K562 (cell line): ENCODE measurements at regions not wholly inside any gene's neighbourhood (a gene's known extent, or its start where the extent isn't known, plus 50 kb on each side); places are given as distances from the start of the nearest gene placed in this dataset.

Experiments used
- ATAC-seq: fragments of 200-7000 bp; cut with Tn5 transposase; 3 replicates; pipeline ENCODE4 v1.9.1; 2020; ENCODE audit warnings: moderate library complexity
- BruUV-seq: library from RNA; stranded (reverse); fragments of 400-500 nt; replicated peaks from 2 replicates; lab custom pipeline; 2021; lab: Mats Ljungman, UMichigan
- CTCF ChIA-PET: fragments of 300-600 bp; formaldehyde crosslinking; extraction: SDS; loops from one replicate; lab custom pipeline; 2021; ENCODE audit warnings: low intra/inter-chr PET ratio; lab: Yijun Ruan, JAX
- POLR2A ChIA-PET: fragments of 300-600, 350-650 bp; sonication (Branson Sonifier 250); formaldehyde crosslinking; extraction: SDS; loops from one replicate; lab custom pipeline; 2021; ENCODE audit warnings: antibody characterized with exemption, inconsistent platforms; lab: Yijun Ruan, JAX
- DNase-seq, 4 experiments: peaks; one replicate each; pipeline versions ENCODE4 v3.0.0 to v3.0.0-alpha.2; 2011 to 2018; ENCODE audit warnings: low spot score in 3 of 4, mixed read lengths in 3 of 4; ENCODE audit errors: extremely low read depth in 1 of 4
- FAIRE-seq: peaks from 2 replicates; lab custom pipeline; 2011; peaks lifted over from hg19 to GRCh38; lab: Jason Lieb, UNC
- H2AFZ ChIP-seq: 2 replicates; pipeline ENCODE4 v1.6.0; 2011; ENCODE audit warnings: low read depth, low read length, control low read depth, inconsistent platforms
- H3K27ac ChIP-seq: fragments of 200-600 bp; 3 replicates; pipeline ENCODE4 v1.8.0; 2011; ENCODE audit warnings: low read depth, mild to moderate bottlenecking, control low read depth, inconsistent platforms, low read length, moderate library complexity, mixed read lengths; ENCODE audit errors: extremely low read depth
- H3K27me3 ChIP-seq, 2 experiments: fragments of 300-600 bp in 1 of 2; 2 replicates in 1 of 2; 3 replicates in 1 of 2; pipeline versions ENCODE4 v1.6.0 to v1.8.0; 2011; ENCODE audit warnings: inconsistent platforms in 2 of 2, low read length in 2 of 2, mild to moderate bottlenecking in 1 of 2, mixed read lengths in 1 of 2, moderate library complexity in 1 of 2; ENCODE audit not compliant: control insufficient read depth in 2 of 2, insufficient read depth in 2 of 2
- H3K36me3 ChIP-seq: fragments of 300-600 bp; 3 replicates; pipeline ENCODE4 v1.8.0; 2011; ENCODE audit warnings: mild to moderate bottlenecking, low read length, inconsistent platforms; ENCODE audit not compliant: control insufficient read depth, insufficient read depth
- H3K4me1 ChIP-seq, 2 experiments: fragments of 200-600 bp in 1 of 2; replicated peaks in 1 of 2; 2 replicates in 1 of 2; 3 replicates in 1 of 2; pipeline versions ENCODE4 v1.5.1 to v1.8.0; 2011; ENCODE audit warnings: inconsistent platforms in 2 of 2, low read length in 2 of 2, mild to moderate bottlenecking in 1 of 2, mixed read lengths in 1 of 2, moderate library complexity in 1 of 2; ENCODE audit not compliant: control insufficient read depth in 2 of 2, insufficient read depth in 2 of 2
- H3K4me2 ChIP-seq: 2 replicates; pipeline ENCODE4 v1.6.1; 2011; ENCODE audit warnings: low read length, control low read depth, inconsistent platforms, mixed read lengths; ENCODE audit not compliant: insufficient read depth
- H3K4me3 ChIP-seq: fragments of 200-600 bp; sonication (generic), shearing (Covaris generic); 2 replicates; pipeline ENCODE4 v1.5.1; 2016; ENCODE audit warnings: control low read depth, inconsistent platforms
- H3K79me2 ChIP-seq: fragments of 200-600 bp; 3 replicates; pipeline ENCODE4 v1.8.0; 2011; ENCODE audit warnings: low read length, inconsistent platforms; ENCODE audit not compliant: control insufficient read depth, insufficient read depth
- H3K9ac ChIP-seq, 2 experiments: 2 replicates each; pipeline versions ENCODE4 v1.6.0 to v1.6.1; 2011; ENCODE audit warnings: low read depth in 2 of 2, low read length in 2 of 2, control low read depth in 1 of 2, inconsistent platforms in 1 of 2, mild to moderate bottlenecking in 1 of 2, mixed read lengths in 1 of 2; ENCODE audit not compliant: insufficient read depth in 1 of 2
- H3K9me1 ChIP-seq: one replicate; pipeline ENCODE4 v1.6.0; 2011; ENCODE audit warnings: inconsistent platforms, mild to moderate bottlenecking, low read length, moderate library complexity; ENCODE audit not compliant: control insufficient read depth, insufficient read depth
- H3K9me3 ChIP-seq: replicated peaks from 2 replicates; pipeline ENCODE4 v1.5.1; 2011; ENCODE audit warnings: low read depth, low read length, inconsistent platforms; ENCODE audit not compliant: control insufficient read depth, insufficient read depth
- H4K20me1 ChIP-seq: replicated peaks from 2 replicates; pipeline ENCODE4 v1.6.1; 2011; ENCODE audit warnings: low read length, inconsistent platforms, mixed read lengths; ENCODE audit not compliant: control insufficient read depth, insufficient read depth
- BHLHE40 ChIP-seq: IDR thresholded peaks from 2 replicates; pipeline ENCODE4 v1.6.1; 2011; ENCODE audit warnings: low read length, improper control_type of control experiment
- ETV5 ChIP-seq: sonication (generic); formaldehyde crosslinking; IDR thresholded peaks from 2 replicates; pipeline ENCODE4 v1.4.0; 2020; ENCODE audit warnings: low read depth, mild to moderate bottlenecking, missing genetic modification reagents
- HNRNPK ChIP-seq: fragments of 200-400 bp; formaldehyde crosslinking; IDR thresholded peaks from one replicate; pipeline ENCODE4 v1.6.1; 2018; ENCODE audit warnings: mild to moderate bottlenecking, low read depth, low read length; ENCODE audit not compliant: poor library complexity, severe bottlenecking
- SAFB ChIP-seq: fragments of 200-400 bp; formaldehyde crosslinking; IDR thresholded peaks from 2 replicates; pipeline ENCODE4 v1.6.1; 2017; ENCODE audit warnings: low read depth, low read length, borderline replicate concordance
- YBX1 ChIP-seq: fragments of 450-650 bp; IDR thresholded peaks from 2 replicates; pipeline ENCODE4 v1.7.1; 2016; ENCODE audit warnings: mild to moderate bottlenecking
- ZNF717 ChIP-seq: fragments of 250-450 bp; sonication (Bioruptor Pico); IDR thresholded peaks from 2 replicates; pipeline ENCODE4 v1.5.0; 2021
- ZSCAN32 ChIP-seq: fragments of 450-650 bp; formaldehyde crosslinking; IDR thresholded peaks from 2 replicates; pipeline ENCODE4 v1.4.0; 2020; ENCODE audit warnings: mild to moderate bottlenecking, moderate library complexity
- WGBS: fragments of 100-300 bp; shearing (Covaris generic); methylation state at CpG from one replicate; pipeline ENCODE4 v1.1.6; 2016; ENCODE audit warnings: low coverage, mixed read lengths; ENCODE audit not compliant: insufficient coverage; ENCODE audit errors: missing lambda C conversion rate; 5-methylcytosine and 5-hydroxymethylcytosine counted together
- in situ Hi-C: fragments of 300-500 bp; cut with MboI; formaldehyde crosslinking; loops from 4 replicates; pipeline ENCODE4 v1.15.0; 2018; ENCODE audit warnings: inconsistent platforms, mixed read lengths
- intact Hi-C: fragments of 100-400 bp; cut with micrococcal nuclease; formaldehyde crosslinking; loops from 2 replicates; pipeline ENCODE4 v1.14.2; 2022
- TF ChIP-seq, protein P1 (sequence below): fragments of 450-650 bp; formaldehyde crosslinking; IDR thresholded peaks from 2 replicates; pipeline ENCODE4 v1.4.0; 2020; ENCODE audit warnings: mild to moderate bottlenecking, moderate library complexity
- TF ChIP-seq, protein P2 (sequence below): fragments of 250-450 bp; sonication (Bioruptor Pico); IDR thresholded peaks from 2 replicates; pipeline ENCODE4 v1.4.0; 2020
- TF ChIP-seq, protein P3 (sequence below): IDR thresholded peaks from 2 replicates; pipeline ENCODE4 v1.6.1; 2011; ENCODE audit warnings: borderline replicate concordance, low read depth, mild to moderate bottlenecking, moderate library complexity, low read length; ENCODE audit not compliant: insufficient read depth, poor library complexity, severe bottlenecking

DNA sequence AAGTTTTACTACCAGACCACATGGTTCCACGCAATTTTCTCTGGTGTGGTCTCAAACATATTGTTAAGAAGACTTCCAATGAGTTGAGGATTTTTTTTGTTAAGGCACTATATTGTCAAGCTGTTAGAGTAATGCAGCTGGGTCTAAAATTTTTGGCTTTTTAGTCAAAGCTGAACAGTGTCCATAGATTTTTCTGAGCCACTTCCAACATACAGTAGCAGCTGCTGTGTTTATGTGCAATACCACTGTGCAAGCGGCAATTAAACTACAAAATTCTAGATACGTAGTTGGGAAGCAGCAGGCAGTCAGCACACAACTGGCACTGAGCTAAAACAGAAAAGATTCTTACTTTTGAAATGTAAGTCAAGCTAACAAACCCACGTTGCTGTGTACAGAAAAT lies 1551.1 kb upstream of the AGA start:
- DNase-seq = no peak
- Histone ChIP-seq H3K4me3 (no peak overlapping the region), H3K36me3 (no peaks in the 10 kb centered on the region), H3K4me2 (no peak overlapping the region), H3K9me3 (no peaks in the 10 kb centered on the region), H3K4me1 (no peaks in the 10 kb centered on the region), H3K79me2 (no peaks in the 10 kb centered on the region), H3K9me1 (no peaks in the 10 kb centered on the region), H4K20me1 (no peaks in the 10 kb centered on the region), H3K9ac (no peak overlapping the region), H2AFZ (no peak overlapping the region), H3K27me3 (no peaks in the 10 kb centered on the region), H3K27ac (no peak overlapping the region)
- no peak for FAIRE-seq
- in situ Hi-C loops (no loop called here), intact Hi-C loops (no loop called here)
- ATAC-seq = no peak
- WGBS = 0% methylated on average over 4 of the region's 4 CpGs
- TF ChIP-seq BHLHE40 = no peak
- no peak for TF ChIP-seq HNRNPK
- TF ChIP-seq, protein P1, sequence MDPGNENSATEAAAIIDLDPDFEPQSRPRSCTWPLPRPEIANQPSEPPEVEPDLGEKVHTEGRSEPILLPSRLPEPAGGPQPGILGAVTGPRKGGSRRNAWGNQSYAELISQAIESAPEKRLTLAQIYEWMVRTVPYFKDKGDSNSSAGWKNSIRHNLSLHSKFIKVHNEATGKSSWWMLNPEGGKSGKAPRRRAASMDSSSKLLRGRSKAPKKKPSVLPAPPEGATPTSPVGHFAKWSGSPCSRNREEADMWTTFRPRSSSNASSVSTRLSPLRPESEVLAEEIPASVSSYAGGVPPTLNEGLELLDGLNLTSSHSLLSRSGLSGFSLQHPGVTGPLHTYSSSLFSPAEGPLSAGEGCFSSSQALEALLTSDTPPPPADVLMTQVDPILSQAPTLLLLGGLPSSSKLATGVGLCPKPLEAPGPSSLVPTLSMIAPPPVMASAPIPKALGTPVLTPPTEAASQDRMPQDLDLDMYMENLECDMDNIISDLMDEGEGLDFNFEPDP (CRISPR knock-in tag) = no peak
- TF ChIP-seq ZNF717 (CRISPR knock-in tag) = no peak
- no peak for TF ChIP-seq YBX1
- TF ChIP-seq, protein P2, sequence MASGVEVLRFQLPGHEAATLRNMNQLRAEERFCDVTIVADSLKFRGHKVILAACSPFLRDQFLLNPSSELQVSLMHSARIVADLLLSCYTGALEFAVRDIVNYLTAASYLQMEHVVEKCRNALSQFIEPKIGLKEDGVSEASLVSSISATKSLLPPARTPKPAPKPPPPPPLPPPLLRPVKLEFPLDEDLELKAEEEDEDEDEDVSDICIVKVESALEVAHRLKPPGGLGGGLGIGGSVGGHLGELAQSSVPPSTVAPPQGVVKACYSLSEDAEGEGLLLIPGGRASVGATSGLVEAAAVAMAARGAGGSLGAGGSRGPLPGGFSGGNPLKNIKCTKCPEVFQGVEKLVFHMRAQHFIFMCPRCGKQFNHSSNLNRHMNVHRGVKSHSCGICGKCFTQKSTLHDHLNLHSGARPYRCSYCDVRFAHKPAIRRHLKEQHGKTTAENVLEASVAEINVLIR (CRISPR knock-in tag) = no peak
- no peak for TF ChIP-seq ZSCAN32 (CRISPR knock-in tag)
- TF ChIP-seq, protein P3, sequence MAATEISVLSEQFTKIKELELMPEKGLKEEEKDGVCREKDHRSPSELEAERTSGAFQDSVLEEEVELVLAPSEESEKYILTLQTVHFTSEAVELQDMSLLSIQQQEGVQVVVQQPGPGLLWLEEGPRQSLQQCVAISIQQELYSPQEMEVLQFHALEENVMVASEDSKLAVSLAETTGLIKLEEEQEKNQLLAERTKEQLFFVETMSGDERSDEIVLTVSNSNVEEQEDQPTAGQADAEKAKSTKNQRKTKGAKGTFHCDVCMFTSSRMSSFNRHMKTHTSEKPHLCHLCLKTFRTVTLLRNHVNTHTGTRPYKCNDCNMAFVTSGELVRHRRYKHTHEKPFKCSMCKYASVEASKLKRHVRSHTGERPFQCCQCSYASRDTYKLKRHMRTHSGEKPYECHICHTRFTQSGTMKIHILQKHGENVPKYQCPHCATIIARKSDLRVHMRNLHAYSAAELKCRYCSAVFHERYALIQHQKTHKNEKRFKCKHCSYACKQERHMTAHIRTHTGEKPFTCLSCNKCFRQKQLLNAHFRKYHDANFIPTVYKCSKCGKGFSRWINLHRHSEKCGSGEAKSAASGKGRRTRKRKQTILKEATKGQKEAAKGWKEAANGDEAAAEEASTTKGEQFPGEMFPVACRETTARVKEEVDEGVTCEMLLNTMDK = no peak
- TF ChIP-seq SAFB = no peak
- no peak for TF ChIP-seq ETV5
- CTCF ChIA-PET = no interaction called here
- no TSS peak for BruUV-seq
- POLR2A ChIA-PET = no interaction called here
